Cardiac fibroblast (primary cell): ENCODE measurements at regions not wholly inside any gene's neighbourhood (a gene's known extent, or its start where the extent isn't known, plus 50 kb on each side); places are given as distances from the start of the nearest gene placed in this dataset.
A peak's percentile ranks its signal among the peaks of the same experiment; 100 is the strongest.

Experiments used
- DNase-seq, 2 donors: peaks; one replicate each; pipeline versions ENCODE4 v3.0.0 to v3.0.0-alpha.2; 2010; ENCODE audit warnings: low read depth in 2 of 2
- H3K4me3 ChIP-seq, 2 donors: replicated peaks in 1 of 2; 1 replicate in 1 of 2; 2 replicates in 1 of 2; pipeline ENCODE4 v1.5.1; 2011; ENCODE audit warnings: low read depth in 2 of 2, low read length in 2 of 2, mild to moderate bottlenecking in 2 of 2, moderate library complexity in 1 of 2
- CTCF ChIP-seq: IDR thresholded peaks from one replicate; pipeline ENCODE4 v1.5.1; 2011; ENCODE audit warnings: low read depth, mild to moderate bottlenecking, low read length, inconsistent platforms

GRCh38 chrX:125103693-125104092 is 216.0 kb upstream of the TEX13C start:
- H3K4me3 ChIP-seq = no peak overlapping the region
- TF ChIP-seq CTCF = no peak

GRCh38 chrX:125108921-125109320 is 210.8 kb upstream of the TEX13C start:
- DNase-seq = no peak
- H3K4me3 ChIP-seq = no peak overlapping the region
- TF ChIP-seq CTCF = no peak

More at GRCh38 chrX:125103693-125104092, 216.0 kb upstream of the TEX13C start:
- DNase-seq = no peak

GRCh38 chrX:125131164-125131563 is 188.5 kb upstream of the TEX13C start:
- no peak for DNase-seq
- TF ChIP-seq CTCF = no peak
- no peak overlapping the region for H3K4me3 ChIP-seq

- DNase-seq = peak in 1 of 2 donors; percentile 1
- no peak for TF ChIP-seq CTCF
- H3K4me3 ChIP-seq = no peak overlapping the region
Measured at GRCh38 chrX:125132274-125132673, 187.4 kb upstream of the TEX13C start.

- TF ChIP-seq CTCF = no peak
Measured at GRCh38 chrX:125137521-125137920, 182.2 kb upstream of the TEX13C start.

GRCh38 chrX:125150231-125150630 is 169.4 kb upstream of the TEX13C start:
- DNase-seq = no peak
- TF ChIP-seq CTCF = no peak
- H3K4me3 ChIP-seq = no peak overlapping the region

More at GRCh38 chrX:125137521-125137920, 182.2 kb upstream of the TEX13C start:
- no peak for DNase-seq
- H3K4me3 ChIP-seq = no peak overlapping the region

- no peak for TF ChIP-seq CTCF
- no peak for DNase-seq
- no peak overlapping the region for H3K4me3 ChIP-seq
Measured at GRCh38 chrX:125151146-125151545, 168.5 kb upstream of the TEX13C start.
